T-cell (primary cell): ENCODE measurements at regions not wholly inside any gene's neighbourhood (a gene's known extent, or its start where the extent isn't known, plus 50 kb on each side); places are given as distances from the start of the nearest gene placed in this dataset.

Experiments used
- ATAC-seq, 4 experiments: fragments of 200-7000 bp in 3 of 4; fragments of 150-1000 bp in 1 of 4; cut with Tn5 transposase; replicated peaks in 1 of 4; 1 replicate in 3 of 4; 2 replicates in 1 of 4; pipeline ENCODE4 v1.10.0; 2021; ENCODE audit warnings: moderate library complexity in 3 of 4, mild to moderate bottlenecking in 2 of 4, moderate number of reproducible peaks in 1 of 4
- CTCF ChIA-PET, 2 donors: fragments of 300-600 bp; sonication (Branson Sonifier 250); formaldehyde crosslinking; loops; one replicate each; lab custom pipeline; 2022; ENCODE audit warnings: antibody characterized with exemption in 2 of 2; lab: Charles Lee
- POLR2A ChIA-PET, 2 donors: fragments of 300-600 bp; sonication (Branson Sonifier 250); formaldehyde crosslinking; loops; one replicate each; lab custom pipeline; 2022; ENCODE audit warnings: antibody characterized with exemption in 2 of 2; lab: Charles Lee
- DNase-seq, 35 experiments: peaks; one replicate each; pipeline versions ENCODE4 v3.0.0 to v3.0.0-alpha.2; 2013 to 2023
- H3K27ac ChIP-seq: one replicate; pipeline ENCODE4 v1.5.1; 2013; ENCODE audit warnings: low read length
- H3K27me3 ChIP-seq, 2 experiments: replicated peaks in 1 of 2; 1 replicate in 1 of 2; 2 replicates in 1 of 2; pipeline versions ENCODE4 v1.6.1 to v1.7.0; 2013; ENCODE audit warnings: low read length in 1 of 2, mixed read lengths in 1 of 2; ENCODE audit not compliant: control insufficient read depth in 2 of 2, insufficient read depth in 2 of 2; ENCODE audit errors: extremely low read depth in 1 of 2
- H3K36me3 ChIP-seq, 2 donors: 1 replicate in 1 of 2; 2 replicates in 1 of 2; pipeline versions ENCODE4 v1.6.1 to v1.7.0; 2013; ENCODE audit warnings: low read length in 1 of 2; ENCODE audit not compliant: control insufficient read depth in 2 of 2, insufficient read depth in 1 of 2; ENCODE audit errors: extremely low read depth in 1 of 2
- H3K4me1 ChIP-seq, 2 experiments: 1 replicate in 1 of 2; 2 replicates in 1 of 2; pipeline versions ENCODE4 v1.6.1 to v1.7.0; 2013; ENCODE audit warnings: low read length in 2 of 2, mixed read lengths in 1 of 2; ENCODE audit not compliant: insufficient read depth in 2 of 2, control insufficient read depth in 1 of 2; ENCODE audit errors: extremely low read depth in 1 of 2
- H3K4me3 ChIP-seq, 2 donors: 1 replicate in 1 of 2; 2 replicates in 1 of 2; pipeline versions ENCODE4 v1.5.1 to v1.7.0; 2013; ENCODE audit warnings: mild to moderate bottlenecking in 2 of 2, low read length in 1 of 2, moderate library complexity in 1 of 2; ENCODE audit not compliant: control insufficient read depth in 1 of 2; ENCODE audit errors: extremely low read depth in 1 of 2
- H3K9me3 ChIP-seq: 2 replicates; pipeline ENCODE4 v1.7.0; 2013
- H3K27ac Mint-ChIP-seq, 2 donors: one replicate each; pipeline ENCODE4 v1.8.0; 2020 to 2021; ENCODE audit warnings: mild to moderate bottlenecking in 2 of 2, mixed read lengths in 2 of 2
- H3K27me3 Mint-ChIP-seq, 2 donors: one replicate each; pipeline ENCODE4 v1.8.0; 2021 to 2022; ENCODE audit warnings: mixed read lengths in 2 of 2
- H3K36me3 Mint-ChIP-seq: one replicate; pipeline ENCODE4 v1.8.0; 2021; ENCODE audit warnings: mixed read lengths
- H3K4me1 Mint-ChIP-seq, 3 donors: one replicate each; pipeline ENCODE4 v1.8.0; 2020 to 2022; ENCODE audit warnings: mixed read lengths in 3 of 3, mild to moderate bottlenecking in 1 of 3
- H3K4me3 Mint-ChIP-seq, 3 donors: one replicate each; pipeline ENCODE4 v1.8.0; 2020 to 2022; ENCODE audit warnings: mild to moderate bottlenecking in 3 of 3, mixed read lengths in 3 of 3, moderate library complexity in 3 of 3
- H3K9me3 Mint-ChIP-seq, 3 donors: one replicate each; pipeline ENCODE4 v1.8.0; 2020 to 2022; ENCODE audit warnings: mixed read lengths in 3 of 3
- WGBS: methylation state at CpG from one replicate; pipeline ENCODE4 v1.1.5; 2013; ENCODE audit warnings: missing lambda C conversion rate; ENCODE audit not compliant: insufficient coverage; 5-methylcytosine and 5-hydroxymethylcytosine counted together

GRCh38 chr12:105998561-105998960 lies 140.2 kb downstream of the NUAK1 start:
- no peak overlapping the region for H3K4me3 Mint-ChIP-seq
- no peak overlapping the region for H3K27ac Mint-ChIP-seq
- H3K4me1 Mint-ChIP-seq, result no peaks in the 10 kb centered on the region
- no peak for ATAC-seq
- Histone ChIP-seq H3K4me1 (no peaks in the 10 kb centered on the region), H3K36me3 (no peaks in the 10 kb centered on the region), H3K27me3 (peaks cover 0 to 8% of the 10 kb centered on the region in 2 experiments), H3K9me3 (no peaks in the 10 kb centered on the region), H3K27ac (no peak overlapping the region), H3K4me3 (no peak overlapping the region)
- DNase-seq, result no peak
- H3K27me3 Mint-ChIP-seq, result peaks cover 1 to 40% of the 10 kb centered on the region in 2 donors
- no CpG with 5 or more reads among the region's 1 CpG for WGBS
- ChIA-PET CTCF (no interaction called here), POLR2A (no interaction called here)
- peaks cover 0 to 9% (median 0%) of the 10 kb centered on the region in 3 donors for H3K9me3 Mint-ChIP-seq
- no peaks in the 10 kb centered on the region for H3K36me3 Mint-ChIP-seq

- Histone ChIP-seq H3K4me3 (no peak overlapping the region), H3K4me1 (no peaks in the 10 kb centered on the region), H3K9me3 (no peaks in the 10 kb centered on the region), H3K27me3 (peaks cover 0 to 7% of the 10 kb centered on the region in 2 experiments), H3K27ac (no peak overlapping the region), H3K36me3 (no peaks in the 10 kb centered on the region)
- peaks cover 0 to 15% (median 6%) of the 10 kb centered on the region in 3 donors for H3K9me3 Mint-ChIP-seq
- no peak for DNase-seq
- H3K27ac Mint-ChIP-seq, result no peak overlapping the region
- WGBS, result 100% methylated on average over 1 of the region's 3 CpGs
- H3K4me3 Mint-ChIP-seq, result no peak overlapping the region
- peaks cover 1 to 33% of the 10 kb centered on the region in 2 donors for H3K27me3 Mint-ChIP-seq
- ChIA-PET POLR2A (no interaction called here), CTCF (no interaction called here)
- no peak for ATAC-seq
- H3K4me1 Mint-ChIP-seq, result no peaks in the 10 kb centered on the region
- H3K36me3 Mint-ChIP-seq, result no peaks in the 10 kb centered on the region
Observed at GRCh38 chr12:106000382-106001104, 138.2 kb downstream of the NUAK1 start.

GRCh38 chr12:106001105-106001836 lies 137.5 kb downstream of the NUAK1 start:
- peaks cover 0 to 15% (median 6%) of the 10 kb centered on the region in 3 donors for H3K9me3 Mint-ChIP-seq
- H3K36me3 Mint-ChIP-seq, result no peaks in the 10 kb centered on the region
- no peak overlapping the region for H3K27ac ChIP-seq
- peaks cover 0 to under 1% of the 10 kb centered on the region in 2 experiments for H3K27me3 ChIP-seq
- ATAC-seq, result no peak
- H3K4me1 Mint-ChIP-seq, result no peaks in the 10 kb centered on the region
- no CpG with 5 or more reads among the region's 2 CpGs for WGBS
- H3K27me3 Mint-ChIP-seq, result peaks cover 1 to 29% of the 10 kb centered on the region in 2 donors
- H3K27ac Mint-ChIP-seq, result no peak overlapping the region
- no peaks in the 10 kb centered on the region for H3K9me3 ChIP-seq
- no peak overlapping the region for H3K4me3 Mint-ChIP-seq
- H3K4me1 ChIP-seq, result no peaks in the 10 kb centered on the region
- no peak overlapping the region for H3K4me3 ChIP-seq
- no peaks in the 10 kb centered on the region for H3K36me3 ChIP-seq
- POLR2A ChIA-PET, result no interaction called here
- CTCF ChIA-PET, result no interaction called here
- DNase-seq, result no peak

- Mint-ChIP-seq H3K36me3 (no peaks in the 10 kb centered on the region), H3K9me3 (peaks cover 0 to 15% (median 6%) of the 10 kb centered on the region in 3 donors), H3K4me1 (no peaks in the 10 kb centered on the region), H3K27me3 (peaks cover 1 to 32% of the 10 kb centered on the region in 2 donors), H3K27ac (no peak overlapping the region), H3K4me3 (no peak overlapping the region)
- WGBS, result 20% methylated on average over 1 of the region's 3 CpGs
- no peak overlapping the region for H3K4me3 ChIP-seq
- ChIA-PET CTCF (no interaction called here), POLR2A (no interaction called here)
- H3K4me1 ChIP-seq, result no peaks in the 10 kb centered on the region
- no peaks in the 10 kb centered on the region for H3K36me3 ChIP-seq
- no peak for DNase-seq
- no peaks in the 10 kb centered on the region for H3K27me3 ChIP-seq
- H3K9me3 ChIP-seq, result no peaks in the 10 kb centered on the region
- H3K27ac ChIP-seq, result no peak overlapping the region
- no peak for ATAC-seq
Observed at GRCh38 chr12:106001837-106002218, 136.9 kb downstream of the NUAK1 start.

GRCh38 chr12:106003297-106003696 lies 135.5 kb downstream of the NUAK1 start:
- Mint-ChIP-seq H3K27ac (no peak overlapping the region), H3K9me3 (peaks cover 0 to 13% (median 6%) of the 10 kb centered on the region in 3 donors), H3K4me1 (no peaks in the 10 kb centered on the region), H3K4me3 (no peak overlapping the region), H3K36me3 (no peaks in the 10 kb centered on the region), H3K27me3 (peaks cover 1 to 32% of the 10 kb centered on the region in 2 donors)
- H3K9me3 ChIP-seq, result no peaks in the 10 kb centered on the region
- DNase-seq, result no peak
- H3K4me1 ChIP-seq, result no peaks in the 10 kb centered on the region
- POLR2A ChIA-PET, result interaction anchor here in 1 of 2 donors (0.5 kb wide), 1 partner anchor 65 kb away, joined by 3 read pairs; no protein-coding TSS in a partner anchor
- H3K36me3 ChIP-seq, result no peaks in the 10 kb centered on the region
- no peak overlapping the region for H3K4me3 ChIP-seq
- WGBS, result 60% methylated on average over 2 of the region's 3 CpGs
- CTCF ChIA-PET, result no interaction called here
- no peak overlapping the region for H3K27ac ChIP-seq
- no peak for ATAC-seq
- H3K27me3 ChIP-seq, result no peaks in the 10 kb centered on the region

GRCh38 chr12:106004289-106004688 lies 134.5 kb downstream of the NUAK1 start:
- Histone ChIP-seq H3K27me3 (no peaks in the 10 kb centered on the region), H3K27ac (no peak overlapping the region), H3K4me3 (no peak overlapping the region), H3K9me3 (no peaks in the 10 kb centered on the region), H3K36me3 (no peaks in the 10 kb centered on the region), H3K4me1 (no peaks in the 10 kb centered on the region)
- H3K4me1 Mint-ChIP-seq, result no peaks in the 10 kb centered on the region
- H3K27me3 Mint-ChIP-seq, result peaks cover 1 to 27% of the 10 kb centered on the region in 2 donors
- DNase-seq (no peak), ATAC-seq (no peak)
- H3K36me3 Mint-ChIP-seq, result no peaks in the 10 kb centered on the region
- no peak overlapping the region for H3K4me3 Mint-ChIP-seq
- POLR2A ChIA-PET, result no interaction called here
- no peak overlapping the region for H3K27ac Mint-ChIP-seq
- CTCF ChIA-PET, result no interaction called here
- peaks cover 0 to 11% (median 6%) of the 10 kb centered on the region in 3 donors for H3K9me3 Mint-ChIP-seq
